DMS 273 (cell line): ENCODE measurements at regions not wholly inside any gene's neighbourhood (a gene's known extent, or its start where the extent isn't known, plus 50 kb on each side); places are given as distances from the start of the nearest gene placed in this dataset.
"Not testable (repeated sequence)": the region's sequence is repeated elsewhere in the genome, so short reads cannot be mapped to it uniquely, and the experiment has no call there.

Experiments
- DNase-seq: peaks from one replicate; lab custom pipeline; 2025; ENCODE audit not compliant: unreplicated experiment; lab: John Stamatoyannopoulos, UW

DNA sequence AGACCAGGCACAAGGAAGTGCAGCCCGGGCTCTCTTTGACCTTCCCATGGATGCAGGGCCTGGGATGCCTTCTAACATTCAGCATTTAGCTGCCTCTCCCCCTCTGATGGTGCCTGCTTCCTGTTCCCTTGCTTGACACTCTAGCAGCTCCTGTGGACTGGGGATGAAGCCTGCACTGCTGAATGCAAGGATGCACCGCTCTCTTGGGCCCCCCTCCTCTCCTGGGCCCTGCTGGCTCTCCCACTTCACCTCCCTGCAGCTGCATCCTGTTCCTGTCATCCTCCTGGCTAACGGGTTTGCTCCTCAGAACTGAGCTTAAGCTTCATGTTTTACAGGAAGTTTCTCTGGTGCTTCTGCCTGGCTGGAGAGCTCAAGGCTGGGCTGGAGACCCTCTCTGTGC, 254.1 kb downstream of the TSN start:
- no peak for DNase-seq

DNA sequence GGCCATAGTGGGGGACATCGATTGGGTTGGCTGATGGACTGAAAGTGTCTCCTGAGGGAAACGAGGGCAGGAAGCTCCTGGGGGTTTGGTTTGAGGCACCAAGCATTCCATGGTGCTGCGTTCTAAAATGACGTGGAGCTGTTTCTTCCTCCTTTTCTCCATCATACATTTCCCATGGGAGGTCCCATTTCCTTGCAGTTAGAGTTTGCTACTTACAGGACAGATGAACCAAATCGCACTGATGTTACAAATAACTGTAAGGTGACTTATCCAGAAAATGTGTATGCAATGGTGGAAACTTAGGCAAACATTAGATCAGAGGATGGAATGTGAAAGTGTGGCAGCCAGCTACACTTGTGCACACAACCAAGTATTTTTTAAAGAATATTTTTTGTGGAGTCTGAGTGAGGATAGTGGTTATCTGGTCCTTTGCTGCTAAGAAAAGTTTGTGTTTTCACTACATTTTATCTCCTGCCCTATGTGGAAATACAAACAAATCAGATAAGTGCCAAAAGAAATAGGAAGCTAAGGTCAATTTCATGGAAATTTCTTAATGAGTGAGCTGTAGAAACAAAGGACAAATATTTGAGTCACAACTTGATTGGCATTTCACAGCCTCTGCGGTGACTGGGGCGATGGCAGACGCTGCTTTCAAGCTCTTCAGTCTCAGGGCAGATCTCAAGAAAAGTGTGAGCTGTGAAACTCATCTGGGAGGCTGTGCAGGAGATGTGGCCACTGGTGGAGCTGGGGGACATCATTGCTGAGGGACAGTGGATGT, 256.2 kb downstream of the TSN start:
- no peak for DNase-seq

- no peak for DNase-seq
Observed at GRCh38 chr2:122018736-122019135, 263.3 kb downstream of the TSN start.

DNA sequence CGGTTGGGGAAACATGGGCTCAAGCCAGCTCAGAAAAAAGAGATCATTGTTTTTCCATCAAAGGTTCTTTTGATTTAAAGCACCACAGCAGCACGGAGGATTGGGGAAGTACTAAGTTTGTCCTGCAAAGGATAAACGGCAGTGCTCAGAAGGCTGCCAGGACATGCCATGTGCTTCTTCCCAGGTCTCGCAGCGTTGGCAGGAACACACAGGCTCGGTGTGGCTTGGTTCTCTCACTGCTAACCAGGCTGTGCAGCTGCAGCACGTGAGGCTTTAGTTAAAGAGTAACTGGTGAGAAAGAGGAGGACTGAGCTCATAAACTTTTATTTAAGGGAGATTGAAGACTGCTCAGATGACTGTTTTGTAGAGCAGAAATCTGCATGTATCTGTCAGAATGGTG, 264.3 kb downstream of the TSN start:
- peak; percentile 41 for DNase-seq

GRCh38 chr2:122020377-122020776, 264.9 kb downstream of the TSN start:
- DNase-seq = no peak

DNA sequence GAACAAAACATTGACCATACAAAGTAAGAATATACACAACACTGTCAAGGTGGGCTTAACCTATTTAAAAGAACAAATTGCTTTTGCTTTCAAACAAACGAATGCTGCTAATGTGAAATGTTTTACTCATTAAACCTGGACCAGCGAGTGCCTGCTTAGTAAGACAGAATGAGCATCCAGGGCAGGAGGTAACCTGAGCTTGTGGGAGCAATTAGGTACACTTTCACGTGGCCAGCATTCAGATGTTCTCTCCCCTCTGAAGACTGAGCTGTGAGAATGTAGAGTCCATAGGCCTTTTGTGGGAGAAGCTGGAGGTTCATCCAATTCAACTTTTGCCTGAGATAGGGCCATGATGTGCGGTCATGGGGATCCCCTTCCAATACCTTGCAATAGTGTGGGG, 266.5 kb downstream of the TSN start:
- DNase-seq = no peak

- no peak for DNase-seq
Observed at GRCh38 chr2:122022531-122022930, 267.1 kb downstream of the TSN start.

DNA sequence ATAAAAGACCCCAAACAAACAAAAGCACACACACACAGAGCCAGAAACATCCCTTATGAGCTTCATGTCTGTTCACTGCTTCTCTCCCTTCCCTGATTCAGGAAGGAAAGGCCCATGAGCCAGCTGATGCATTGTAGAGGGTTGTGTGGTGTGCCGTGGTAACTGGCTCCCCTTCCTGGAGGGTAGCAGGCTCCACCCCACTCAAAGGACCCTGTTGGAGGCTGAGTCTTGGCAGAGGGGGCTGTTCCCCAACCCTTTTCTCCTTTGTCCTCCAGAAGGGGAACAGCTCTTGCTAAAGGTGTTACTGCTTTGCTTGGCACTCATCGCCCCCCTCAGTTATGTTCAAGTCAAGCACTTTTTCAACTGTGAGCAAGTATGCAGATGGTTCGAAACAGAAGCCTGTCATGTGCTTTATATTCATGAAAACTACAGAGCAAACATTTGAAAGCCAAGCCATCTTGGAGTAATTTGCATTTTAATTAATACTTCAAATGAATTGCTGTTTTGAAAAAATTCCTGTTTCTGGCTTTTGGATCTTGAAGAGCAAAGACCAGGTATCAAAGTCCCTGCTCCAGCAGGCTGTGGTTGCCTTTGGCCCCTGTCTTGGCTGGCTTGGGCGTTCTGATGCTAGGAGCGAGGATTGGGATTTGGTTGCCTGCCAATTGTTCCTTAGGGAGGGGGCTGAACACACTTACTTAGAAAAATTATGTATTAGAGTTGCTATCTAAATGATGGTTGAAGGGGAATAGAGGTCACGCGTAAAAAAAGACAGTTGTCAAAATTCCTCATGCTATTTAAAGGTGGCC, 267.8 kb downstream of the TSN start:
- DNase-seq = peak; percentile 77

DNA sequence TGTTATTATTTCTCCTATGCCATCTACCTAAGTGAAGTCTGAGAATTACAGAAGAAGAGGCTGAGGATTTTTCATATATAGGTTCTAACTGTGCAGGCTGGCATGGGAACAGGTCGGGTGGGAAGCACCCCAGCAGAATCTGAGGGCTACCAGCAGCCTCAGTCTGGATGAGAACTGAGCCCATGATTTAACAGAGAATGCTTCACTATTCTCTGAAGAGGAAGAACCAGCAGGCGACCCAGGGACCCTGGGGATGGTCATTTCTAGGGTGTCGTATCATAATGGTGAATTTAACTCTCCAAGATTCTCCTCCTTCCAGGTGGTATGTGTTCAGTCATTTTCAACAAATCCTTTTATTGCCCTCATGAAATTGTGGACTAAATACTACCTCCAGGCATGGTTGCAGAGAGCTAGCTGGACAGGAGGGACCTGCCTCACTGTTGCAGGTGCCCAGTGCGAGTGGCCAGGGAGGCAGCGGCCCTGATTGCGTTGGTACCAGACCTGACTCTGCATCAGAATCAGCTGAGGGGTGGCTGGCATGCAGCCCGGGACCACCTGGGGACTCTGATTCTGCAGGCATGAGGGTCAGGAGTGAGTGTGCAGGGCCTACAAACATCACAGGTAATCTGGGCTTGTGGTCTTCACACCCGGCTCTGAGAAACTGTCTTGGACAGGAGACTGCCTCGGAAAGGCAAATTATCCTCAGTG, 272.2 kb downstream of the TSN start:
- no peak for DNase-seq

GRCh38 chr2:122028371-122029100, 273.1 kb downstream of the TSN start:
- peak; percentile 13 for DNase-seq

- DNase-seq = no peak
Observed at GRCh38 chr2:122029456-122029855, 274.0 kb downstream of the TSN start.

DNA sequence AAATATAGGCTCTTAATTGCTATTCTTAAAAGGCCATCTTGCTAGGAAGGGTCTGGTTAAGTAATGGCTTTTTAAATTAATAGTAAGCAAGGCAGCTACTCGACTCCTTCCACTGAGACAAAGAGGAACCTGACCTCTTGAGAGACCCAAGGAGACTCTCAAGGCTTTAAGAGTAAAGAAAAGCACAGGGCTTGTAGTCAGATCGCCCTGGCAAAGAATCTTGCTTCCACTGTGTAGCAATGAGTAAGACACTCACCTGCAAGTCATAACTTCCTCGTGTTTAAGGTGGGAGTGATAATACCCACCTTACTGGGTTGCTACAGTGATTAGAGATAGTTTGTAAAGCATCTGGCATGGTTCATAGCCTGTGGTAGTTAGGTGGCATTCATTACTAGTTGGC, 274.5 kb downstream of the TSN start:
- DNase-seq = no peak

GRCh38 chr2:122031544-122032263, 276.3 kb downstream of the TSN start:
- DNase-seq = peak; percentile 44

GRCh38 chr2:122032264-122032645, 276.8 kb downstream of the TSN start:
- DNase-seq = no peak

DNA sequence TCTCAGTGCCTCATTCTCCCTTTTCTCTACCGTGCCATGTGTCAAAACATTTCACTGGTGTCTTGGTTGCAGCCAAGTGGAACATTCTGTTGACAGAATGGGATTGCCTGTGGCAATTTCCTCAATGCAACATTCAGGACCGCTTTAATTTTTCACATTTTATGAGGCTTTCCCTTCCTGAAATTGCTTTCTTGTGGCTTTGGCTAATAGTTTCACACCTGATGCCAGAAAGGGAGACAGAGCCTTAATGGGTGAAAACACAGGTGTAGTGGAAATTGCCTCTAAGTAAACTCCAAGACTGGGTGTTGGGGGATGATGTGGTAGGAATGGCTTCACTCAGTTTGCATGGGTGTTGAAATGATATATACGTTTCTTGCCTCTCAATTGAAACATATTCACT, 278.3 kb downstream of the TSN start:
- DNase-seq = no peak

- DNase-seq = no peak
Observed at GRCh38 chr2:122034344-122034743, 278.9 kb downstream of the TSN start.

GRCh38 chr2:122034777-122035176, 279.3 kb downstream of the TSN start:
- DNase-seq = no peak

- DNase-seq = not testable (repeated sequence)
Observed at GRCh38 chr2:122038816-122039215, 283.4 kb downstream of the TSN start.

DNA sequence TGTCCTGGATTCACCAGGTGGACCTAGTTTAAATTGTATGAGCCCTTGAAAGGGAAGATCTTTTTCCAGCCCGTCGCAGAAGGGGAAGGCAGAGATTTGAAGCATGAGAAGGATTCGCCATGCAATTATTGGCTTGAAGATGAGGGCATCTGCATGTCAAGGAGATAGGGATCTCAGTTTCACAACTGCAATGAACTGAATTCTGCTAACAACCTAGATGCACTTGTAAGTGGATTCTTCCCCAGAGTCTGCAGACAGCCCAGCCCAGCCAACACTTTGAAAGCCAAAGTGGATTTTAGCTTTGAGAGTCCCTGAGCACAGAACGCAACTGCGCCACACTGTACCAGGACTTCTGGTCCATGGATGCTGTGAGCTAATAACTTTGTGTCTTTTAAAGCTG, 286.0 kb downstream of the TSN start:
- no peak for DNase-seq

DNA sequence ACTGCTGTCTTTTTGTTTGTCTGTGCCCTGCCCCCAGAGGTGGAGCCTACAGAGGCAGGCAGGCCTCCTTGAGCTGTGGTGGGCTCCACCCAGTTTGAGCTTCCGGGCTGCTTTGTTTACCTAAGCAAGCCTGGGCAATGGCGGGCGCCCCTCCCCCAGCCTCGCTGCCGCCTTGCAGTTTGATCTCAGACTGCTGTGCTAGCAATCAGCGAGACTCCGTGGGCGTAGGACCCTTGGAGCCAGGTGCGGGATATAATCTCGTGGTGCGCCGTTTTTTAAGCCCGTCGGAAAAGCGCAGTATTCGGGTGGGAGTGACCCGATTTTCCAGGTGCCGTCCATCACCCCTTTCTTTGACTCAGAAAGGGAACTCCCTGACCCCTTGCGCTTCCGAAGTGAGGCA, 296.2 kb downstream of the TSN start:
- DNase-seq = not testable (repeated sequence)
